OCI-M2 (cell line): ENCODE measurements at regions not wholly inside any gene's neighbourhood (a gene's known extent, or its start where the extent isn't known, plus 50 kb on each side); places are given as distances from the start of the nearest gene placed in this dataset.

ENCODE experiments used
- DNase-seq: peaks from one replicate; lab custom pipeline; 2025; ENCODE audit not compliant: unreplicated experiment; lab: John Stamatoyannopoulos, UW

DNA sequence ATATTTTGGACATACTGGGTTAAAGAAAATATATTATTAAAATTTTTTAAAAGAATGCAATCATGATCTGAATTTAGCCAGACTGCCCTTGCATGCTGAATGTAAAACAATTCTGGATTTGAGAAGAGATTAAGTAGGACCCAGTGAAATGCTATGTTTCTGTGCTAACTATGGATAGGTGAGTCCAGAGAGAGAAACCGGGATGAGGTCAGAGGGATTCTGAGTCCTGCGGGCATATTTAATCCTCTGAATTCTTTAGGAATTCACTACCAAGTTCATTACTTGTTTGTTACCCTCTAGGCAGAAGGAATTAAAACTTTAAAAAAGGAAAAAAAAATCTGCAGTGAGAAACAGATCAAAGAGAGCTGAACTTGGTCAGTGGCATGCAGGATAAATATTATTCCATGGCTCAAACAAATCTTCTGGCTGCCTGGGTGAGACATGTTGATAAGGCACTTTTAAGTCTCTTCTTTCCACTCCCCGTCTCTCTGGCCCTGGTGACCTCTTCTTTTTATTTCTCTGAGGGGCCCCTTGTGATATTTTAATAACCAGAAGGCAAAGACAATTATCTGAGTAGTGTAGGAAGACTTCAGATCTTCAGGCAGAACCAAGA lies 50.2 kb upstream of the LYZL1 start:
- no peak for DNase-seq
